NCI-H82 (cell line): ENCODE measurements at regions not wholly inside any gene's neighbourhood (a gene's known extent, or its start where the extent isn't known, plus 50 kb on each side); places are given as distances from the start of the nearest gene placed in this dataset.
"Not testable (repeated sequence)": the region's sequence is repeated elsewhere in the genome, so short reads cannot be mapped to it uniquely, and the experiment has no call there.

Experiments
- DNase-seq: peaks from one replicate; lab custom pipeline; 2025; lab: John Stamatoyannopoulos, UW

DNA sequence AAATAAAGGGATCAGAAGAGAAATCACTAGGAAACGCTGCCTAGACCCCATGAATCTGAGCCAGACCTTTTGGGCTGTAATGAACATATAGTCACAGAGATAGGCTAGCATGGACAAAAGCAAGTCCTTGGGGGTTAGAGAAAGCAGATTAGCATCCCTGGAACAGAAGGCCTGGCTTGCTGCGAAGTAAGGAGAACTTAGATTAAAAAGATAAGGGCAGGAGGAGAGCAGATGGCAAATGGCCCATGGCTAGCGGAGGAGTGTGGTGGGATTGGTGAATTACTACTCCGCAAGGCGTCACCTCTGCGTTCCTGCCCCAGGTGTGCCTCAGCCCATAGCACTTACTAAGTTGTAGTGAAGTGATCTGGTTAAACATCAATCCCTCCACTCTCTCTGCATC is 92.3 kb upstream of the ZNF438 start:
- peak; percentile 95 for DNase-seq

DNA sequence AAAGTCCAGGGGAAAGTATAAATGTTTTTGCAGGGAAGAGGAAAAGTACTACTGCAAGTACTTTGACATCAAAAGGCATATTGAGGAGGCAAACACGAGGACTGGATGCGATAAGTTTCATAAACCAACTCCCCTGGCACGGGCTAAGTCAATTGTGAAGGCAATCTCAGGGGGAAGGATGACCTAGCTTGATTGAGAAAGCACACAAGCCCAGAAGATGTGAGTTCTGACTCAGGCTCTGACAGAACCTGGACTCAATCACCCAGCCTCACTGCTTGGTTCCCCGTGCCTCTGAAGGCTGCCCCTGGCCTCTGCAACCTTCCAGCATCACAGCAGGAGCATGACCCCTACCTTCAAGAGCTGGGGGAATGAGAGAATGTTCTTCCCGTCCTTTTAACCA is 93.2 kb upstream of the ZNF438 start:
- DNase-seq, result no peak

DNA sequence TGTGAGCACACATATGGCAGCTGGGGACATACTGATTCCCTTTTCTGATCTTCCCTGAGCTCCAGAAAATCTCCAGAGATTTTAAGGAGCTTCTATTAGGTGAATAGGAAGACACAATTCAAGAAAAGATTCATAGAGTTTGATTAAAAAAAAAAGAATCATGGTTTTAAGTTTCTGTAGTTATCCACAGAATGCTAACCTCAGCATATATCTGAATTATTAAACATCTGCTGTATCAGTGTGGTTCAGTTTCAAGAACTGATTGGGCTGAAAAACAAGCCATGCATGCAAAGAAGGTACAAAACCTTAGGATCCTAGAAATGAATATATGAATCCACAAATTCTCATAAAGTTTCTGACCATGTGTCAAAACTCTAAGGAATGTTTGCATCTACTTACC is 94.1 kb upstream of the ZNF438 start:
- no peak for DNase-seq

DNA sequence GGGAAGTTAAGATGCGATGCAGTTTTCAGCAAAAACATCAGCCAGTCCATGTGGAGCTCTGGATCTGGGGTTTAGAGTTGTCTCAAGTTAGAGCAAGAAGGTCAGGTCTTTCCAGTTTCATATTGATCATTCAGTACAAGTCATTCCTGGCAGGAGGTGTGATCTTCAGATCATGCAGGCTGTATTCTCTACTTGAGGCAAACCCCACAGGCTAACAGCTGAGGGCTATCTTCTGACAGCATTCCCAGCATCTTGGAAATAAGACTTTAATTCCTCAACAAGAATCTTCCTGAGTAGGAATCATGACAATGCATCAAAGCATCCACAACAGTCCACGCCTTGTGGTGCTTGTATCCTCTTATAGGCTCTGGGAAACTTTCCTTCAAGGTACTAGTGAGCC is 94.9 kb upstream of the ZNF438 start:
- no peak for DNase-seq

DNA sequence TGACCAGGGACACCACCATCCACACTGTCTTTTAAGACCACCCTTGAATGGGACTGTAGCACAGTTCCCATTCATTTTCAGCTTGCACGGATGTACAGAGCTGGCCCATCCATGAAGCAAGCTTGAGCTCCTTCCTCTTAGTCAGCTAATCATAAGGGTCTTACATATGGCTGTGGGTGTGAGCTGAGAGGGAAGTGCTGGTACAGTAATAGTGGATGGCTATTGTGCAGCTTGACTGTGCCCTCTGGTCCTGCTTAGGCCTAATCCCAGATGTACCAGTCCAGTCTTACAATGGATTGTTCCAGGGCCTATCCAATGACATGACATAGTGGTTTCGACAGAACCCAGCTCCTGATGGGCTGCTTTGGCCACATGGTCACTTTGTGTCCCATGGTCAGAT is 96.9 kb upstream of the ZNF438 start:
- DNase-seq, result no peak

DNA sequence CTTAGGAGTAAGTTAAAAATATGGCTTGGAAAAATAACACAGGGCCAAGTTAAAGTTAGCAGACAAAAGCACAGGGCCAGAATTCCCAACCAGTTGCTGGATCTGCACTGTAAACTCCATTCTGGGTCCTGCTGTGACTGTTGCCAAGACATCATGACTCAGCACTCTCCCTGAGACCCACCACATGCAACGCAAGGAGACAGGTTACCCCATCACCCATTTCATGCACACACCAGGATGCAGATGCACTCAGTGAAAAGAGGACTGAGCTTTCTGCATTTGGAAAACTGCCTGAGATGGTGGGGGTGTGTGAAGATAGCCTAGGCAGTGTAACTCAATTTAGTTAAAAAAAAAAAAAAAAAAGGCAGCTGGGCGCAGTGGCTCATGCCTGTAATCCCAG is 97.6 kb upstream of the ZNF438 start:
- peak; percentile 28 for DNase-seq

DNA sequence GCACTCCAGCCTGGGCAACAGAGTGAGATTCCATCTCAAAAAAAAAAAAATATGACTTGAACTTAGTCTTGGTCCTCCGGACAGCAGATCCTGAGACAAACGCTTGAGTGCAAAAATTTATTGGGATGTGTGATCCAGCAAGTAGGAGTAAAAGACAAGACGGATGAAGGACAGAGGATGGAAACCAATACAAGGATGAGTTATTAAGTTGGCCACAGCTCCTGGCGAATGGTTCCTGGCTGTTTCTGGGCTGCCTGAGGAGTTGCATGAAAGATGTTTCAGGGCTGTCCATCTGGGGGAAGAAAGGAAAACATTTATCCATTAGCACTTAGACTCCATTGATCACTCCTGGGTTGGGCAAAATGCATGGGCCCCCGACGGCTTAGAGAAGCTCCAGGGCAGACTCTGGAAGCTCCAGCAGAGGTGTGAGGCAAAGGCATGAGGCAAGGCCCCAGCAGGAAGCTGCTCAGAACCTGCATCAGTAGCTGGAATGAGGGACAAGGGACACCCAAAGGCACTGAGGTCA is 98.3 kb upstream of the ZNF438 start:
- DNase-seq, result no peak

DNA sequence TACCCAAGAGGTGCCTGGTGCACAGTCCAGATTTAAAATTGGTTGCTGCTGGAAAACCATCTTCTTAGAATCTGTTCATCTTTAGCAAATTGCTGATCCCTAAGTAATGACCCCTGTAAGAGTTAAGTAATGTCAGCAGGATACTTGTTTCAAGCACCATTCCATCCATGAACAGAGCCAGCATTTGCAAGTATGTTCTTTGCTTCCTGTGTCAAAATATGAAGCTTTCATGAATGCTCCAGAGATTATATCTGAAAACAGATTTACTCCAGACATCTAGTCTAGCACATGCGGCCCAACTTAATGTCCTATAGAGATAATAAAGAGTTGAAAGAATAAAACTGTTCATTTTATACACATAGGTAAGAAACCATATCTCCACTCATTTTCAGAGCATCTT is 98.7 kb upstream of the ZNF438 start:
- DNase-seq, result no peak

DNA sequence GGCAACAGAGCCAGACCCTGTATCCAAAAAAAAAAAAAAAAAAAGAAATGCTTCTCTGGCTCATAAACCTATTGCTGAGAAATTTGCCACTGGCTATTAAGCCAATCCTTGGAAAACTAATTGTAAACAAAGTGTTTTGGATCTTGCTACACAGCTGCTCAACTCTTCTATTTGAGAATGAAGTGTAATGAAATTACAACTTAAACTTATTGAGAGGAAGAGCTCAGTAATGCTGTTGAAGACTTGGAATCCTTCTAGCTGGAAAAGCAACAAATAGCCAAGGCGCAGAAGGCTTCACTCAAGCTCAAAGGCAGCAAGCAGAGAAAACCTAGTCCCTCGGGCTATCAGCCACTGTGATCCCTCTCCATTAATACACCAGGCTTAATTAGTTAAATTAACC is 99.6 kb upstream of the ZNF438 start:
- DNase-seq, result no peak

DNA sequence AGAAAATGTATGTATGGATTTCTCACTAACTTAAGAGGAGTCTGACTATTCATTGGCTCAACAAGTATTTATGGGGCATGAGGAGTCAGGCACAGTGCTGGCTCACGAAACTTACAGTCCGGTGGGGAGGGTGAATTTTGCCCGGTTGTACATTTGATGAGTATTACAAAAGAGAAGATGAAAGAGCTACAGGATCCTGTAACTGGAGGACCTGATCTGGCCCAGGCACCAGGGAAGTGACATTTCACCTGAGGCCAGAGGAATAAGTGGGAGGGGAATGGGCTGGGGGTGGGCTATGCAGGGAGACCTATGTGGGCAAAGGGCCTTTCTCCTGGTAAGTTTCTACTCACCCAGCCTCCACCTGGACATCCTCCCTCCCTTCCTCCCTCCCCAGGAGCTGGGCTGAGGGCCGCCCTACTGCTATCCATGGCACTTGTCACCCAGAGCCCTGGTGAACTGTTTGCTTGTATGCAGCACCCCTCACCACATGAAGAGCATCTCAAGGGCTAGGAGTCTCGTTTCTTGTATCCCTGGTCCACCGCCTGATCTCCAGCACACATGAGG is 101.1 kb upstream of the ZNF438 start:
- no peak for DNase-seq

DNA sequence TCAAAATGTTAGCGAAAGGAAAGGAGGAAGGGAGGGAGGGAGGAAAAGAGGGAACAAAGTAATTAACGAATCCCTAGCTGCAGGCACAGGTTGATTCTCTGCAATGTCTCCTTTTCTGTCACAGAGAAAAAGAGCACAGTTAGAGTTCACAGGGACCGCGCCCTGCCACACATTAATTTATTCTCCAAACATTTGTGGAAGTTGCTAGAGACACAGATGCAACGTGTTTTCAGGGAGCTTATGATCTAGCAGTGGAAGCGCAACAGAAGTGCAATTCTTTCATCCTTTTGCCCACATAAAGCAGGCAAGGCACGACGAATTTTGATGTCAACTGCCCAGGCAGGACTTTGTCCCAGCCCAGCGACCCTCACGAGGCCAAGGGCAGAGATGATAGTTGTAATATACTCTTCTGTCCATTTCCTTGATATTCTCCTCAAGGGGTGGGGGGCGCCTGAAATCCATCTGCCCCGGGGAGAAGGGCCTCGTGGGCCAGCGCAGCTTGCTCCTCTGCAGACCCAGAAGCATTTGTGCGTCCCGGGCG is 101.7 kb upstream of the ZNF438 start:
- no peak for DNase-seq

DNA sequence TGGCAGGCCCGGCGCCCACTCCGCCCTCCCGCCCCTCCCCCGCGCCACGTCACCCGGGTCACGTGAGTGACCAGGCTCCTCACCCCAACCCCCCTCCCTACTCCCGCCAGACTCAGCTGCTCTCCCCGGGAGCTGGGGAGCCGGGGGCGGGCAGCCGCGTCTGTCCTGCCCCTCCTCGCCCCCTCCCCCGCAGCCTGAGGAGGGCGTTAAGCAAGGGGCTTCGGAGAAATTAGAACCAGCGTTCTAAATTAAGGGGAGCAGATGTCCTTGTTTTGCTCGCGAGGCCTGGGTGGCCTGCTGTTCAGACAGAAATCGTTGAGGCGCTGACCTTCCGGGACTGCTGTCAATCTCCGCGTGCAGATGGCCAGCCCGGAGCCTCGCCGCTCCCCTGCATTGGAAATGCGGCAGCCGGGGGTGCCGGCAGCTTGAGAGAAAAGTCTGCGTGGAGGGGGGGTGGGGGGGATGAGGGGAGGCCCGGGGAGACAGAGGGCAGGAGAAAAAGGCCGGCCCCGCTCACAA is 102.2 kb upstream of the ZNF438 start:
- peak; percentile 98 for DNase-seq

DNA sequence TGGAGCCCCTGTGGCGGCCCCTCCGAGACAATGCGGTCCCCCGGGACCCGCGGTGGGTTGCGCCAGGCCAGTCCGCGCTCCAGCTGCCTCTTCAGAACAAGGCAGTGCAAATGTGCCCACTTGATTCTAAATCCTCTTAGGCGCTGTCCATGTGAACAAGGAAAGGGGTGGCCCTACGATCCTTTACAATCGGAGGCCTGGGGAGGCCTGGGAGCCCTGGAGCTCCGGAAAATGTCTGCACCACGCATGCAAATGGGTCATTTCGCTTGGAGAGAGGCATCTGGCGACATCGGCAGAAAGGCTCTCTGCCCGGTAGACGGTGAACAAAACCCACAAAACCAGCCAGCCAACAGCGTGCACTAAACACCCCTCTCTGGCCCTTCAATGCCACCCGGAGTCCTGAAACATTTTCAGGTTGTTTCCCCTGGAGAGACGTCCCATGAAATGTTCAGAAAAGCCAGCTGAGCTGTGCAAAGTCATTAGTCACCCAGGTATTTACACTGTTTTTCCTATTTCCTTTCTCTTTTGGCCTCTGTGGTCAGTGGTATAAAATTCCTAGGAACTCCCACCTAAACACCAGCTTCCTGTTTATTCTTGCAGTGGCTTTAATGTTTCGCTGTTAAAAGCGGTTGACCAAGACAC is 102.8 kb upstream of the ZNF438 start:
- peak; percentile 98 for DNase-seq

DNA sequence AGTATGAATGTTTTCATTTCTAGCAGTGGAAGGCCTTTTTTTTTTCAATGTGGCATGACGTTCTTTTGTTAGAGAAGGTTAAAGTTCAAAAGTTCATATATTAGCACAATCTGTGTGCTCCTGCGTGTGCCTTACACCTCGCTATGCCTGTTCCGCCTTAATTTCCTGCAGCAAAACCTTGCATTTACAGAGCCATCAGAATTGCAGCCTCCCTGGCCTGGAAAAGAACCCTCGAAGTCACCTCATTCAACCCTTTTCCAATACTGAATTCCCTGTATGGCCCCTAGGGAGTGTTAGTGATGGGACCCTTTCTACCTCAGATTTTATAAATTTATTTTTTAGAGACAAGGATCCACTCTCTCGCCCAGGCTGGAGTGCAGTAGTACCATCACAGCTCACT is 103.5 kb upstream of the ZNF438 start:
- peak; percentile 22 for DNase-seq

DNA sequence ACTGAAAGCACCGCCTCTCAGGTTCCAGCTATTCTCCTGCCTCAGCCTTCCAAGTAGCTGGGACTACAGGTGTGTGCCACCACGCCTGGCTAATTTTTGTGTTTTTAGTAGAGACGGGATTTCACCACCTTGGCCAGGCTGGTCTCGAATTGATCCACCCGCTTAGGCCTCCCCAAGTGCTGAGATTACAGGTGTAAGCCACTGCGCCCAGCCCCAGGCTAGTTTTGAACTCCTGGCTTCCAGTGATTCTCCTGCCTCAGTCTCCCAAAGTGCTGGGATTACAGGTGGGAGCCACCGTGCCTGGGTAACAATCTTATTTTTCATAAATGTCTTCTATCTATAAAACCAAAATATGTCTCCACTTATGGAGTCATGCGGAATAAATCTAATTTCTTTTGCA is 104.1 kb upstream of the ZNF438 start:
- not testable (repeated sequence) for DNase-seq

DNA sequence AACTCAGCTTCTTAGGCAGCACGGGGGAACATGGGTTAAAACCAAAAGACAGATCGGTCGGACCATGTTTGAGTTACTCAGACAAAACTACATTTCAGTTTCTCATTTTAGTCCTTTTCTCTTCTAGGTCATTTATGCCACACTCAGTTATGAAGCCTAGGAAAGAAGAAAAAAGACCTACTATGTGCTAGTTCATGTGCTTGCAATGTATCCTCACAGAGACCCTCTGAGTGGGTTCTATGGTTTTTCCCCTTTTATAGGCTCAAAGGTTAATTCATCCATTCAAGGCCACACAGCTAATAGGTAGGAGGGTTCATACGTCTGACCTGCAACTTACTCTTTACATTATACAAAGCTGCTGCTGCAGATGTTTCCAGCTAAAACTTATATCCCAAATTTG is 104.7 kb upstream of the ZNF438 start:
- DNase-seq, result no peak

DNA sequence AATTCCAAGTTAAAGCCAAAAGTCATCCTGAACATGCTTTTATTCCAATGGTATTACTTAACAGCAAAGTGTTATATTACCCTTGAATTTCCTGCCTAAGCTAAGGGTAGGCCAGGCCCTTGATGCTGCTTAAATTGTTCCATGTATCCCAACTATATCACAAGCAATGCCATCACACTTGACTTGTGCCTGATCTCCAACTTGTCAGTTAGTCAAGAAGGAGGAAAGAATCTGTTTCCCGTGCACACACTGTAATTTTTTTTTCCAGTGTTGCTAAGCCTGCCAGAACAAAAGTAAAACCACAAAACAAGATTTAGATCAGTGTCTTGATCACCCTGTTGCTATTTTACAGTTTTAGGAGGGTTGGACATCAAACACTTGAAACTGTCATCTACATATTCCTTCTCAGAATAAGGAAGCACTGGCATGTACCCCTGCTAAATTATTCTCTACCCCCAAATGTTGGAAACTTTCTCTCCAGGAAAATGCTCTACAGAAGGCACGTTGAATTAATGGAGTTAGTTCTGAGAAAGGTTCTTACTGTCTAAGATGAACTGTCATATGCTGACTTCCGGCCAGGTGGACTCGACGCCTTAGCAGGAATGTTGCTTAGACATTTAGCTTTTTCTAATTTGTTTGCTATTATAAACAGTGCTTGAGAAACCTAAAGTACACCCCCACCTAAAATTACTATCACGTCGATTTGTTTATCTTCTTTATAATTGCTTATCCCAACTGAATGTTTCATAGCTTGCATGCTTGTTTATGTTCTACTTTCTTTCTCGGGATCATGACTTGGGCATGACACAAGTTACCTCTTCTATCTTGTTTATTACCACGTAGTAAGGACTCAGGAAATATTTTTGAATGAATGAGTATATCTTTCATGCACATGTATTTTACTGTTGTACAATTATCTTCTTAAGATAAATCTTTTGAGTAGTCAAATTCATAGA is 105.5 kb upstream of the ZNF438 start:
- DNase-seq, result no peak

DNA sequence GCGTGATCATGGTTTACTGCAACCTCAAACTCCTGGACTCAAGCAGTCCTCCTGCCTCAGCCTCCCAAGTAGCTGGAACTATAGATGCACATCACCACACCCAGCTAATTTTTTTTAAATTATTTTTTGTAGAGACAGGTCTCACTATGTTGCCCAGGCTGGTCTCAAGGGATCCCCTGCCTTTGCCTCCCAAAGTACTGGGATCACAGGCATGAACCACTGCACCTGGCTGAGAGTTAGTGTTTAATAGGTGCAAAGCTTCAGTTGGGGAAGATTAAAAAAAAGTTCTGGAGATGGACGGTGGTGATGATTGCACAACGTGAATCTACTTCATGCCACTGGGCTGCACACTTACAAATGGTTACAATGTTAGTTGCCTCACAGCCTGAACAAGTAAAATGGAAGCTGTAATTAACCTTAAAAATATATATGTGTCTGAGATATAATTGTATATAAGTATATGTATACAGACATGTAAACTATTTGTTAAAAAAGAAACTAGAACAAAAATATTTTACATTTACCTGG is 106.4 kb upstream of the ZNF438 start:
- no peak for DNase-seq

DNA sequence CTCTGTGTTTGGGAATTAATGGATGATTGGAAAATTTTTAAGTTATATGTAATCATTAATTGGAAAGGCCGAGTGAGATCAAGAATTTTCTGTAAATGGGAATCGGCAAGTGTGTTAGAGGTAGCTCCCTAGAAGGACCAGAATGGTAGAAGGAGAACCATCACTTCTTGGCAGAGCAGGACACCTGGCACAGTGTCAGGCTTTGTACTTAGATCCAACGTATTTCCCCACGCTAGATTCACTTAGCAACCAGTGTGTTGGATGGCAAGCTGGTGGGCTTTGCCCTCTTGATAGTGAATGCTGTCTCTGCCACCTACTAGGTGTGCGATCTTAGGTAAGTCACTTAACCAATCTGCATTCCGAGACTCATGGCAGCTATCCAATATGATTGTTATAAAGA is 107.8 kb upstream of the ZNF438 start:
- DNase-seq, result no peak

DNA sequence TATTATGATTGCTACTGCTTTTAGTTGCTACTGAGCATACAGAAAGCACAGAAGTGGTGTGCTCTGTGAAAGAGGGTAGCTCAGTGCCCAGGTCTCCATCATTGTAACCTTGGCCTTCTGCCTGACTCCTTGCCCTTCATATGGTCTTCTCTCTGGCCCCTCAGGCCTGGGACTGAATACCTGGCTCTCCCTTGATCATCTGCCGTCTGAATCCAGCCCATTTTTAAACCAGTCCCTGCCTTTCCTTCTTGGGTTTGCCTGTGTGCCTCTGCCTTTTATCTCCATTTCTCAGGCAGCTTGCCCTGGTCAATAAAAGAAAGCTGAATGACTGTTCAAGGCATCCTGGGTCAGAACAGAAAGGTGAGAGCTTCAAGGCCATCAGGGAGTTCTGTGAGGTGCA is 109.1 kb upstream of the ZNF438 start:
- DNase-seq, result no peak

DNA sequence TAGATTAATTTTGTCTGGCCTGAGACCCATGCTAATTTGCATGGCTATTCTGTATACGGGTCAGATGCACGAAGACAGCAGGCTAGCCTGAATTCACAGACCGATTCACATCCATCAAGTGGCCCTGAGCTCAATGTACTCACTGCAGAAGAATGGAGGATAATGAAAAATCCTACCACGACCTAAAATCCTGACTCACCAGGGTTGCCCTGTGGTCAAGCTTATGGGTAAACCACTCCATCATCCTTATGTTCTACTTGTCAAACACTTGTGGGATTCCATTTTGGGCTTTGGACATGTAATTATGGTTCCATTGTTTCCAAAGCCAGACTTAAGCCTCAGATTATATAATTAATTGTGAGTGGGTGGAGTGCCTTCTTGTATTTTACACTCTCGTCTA is 110.4 kb upstream of the ZNF438 start:
- peak; percentile 78 for DNase-seq

DNA sequence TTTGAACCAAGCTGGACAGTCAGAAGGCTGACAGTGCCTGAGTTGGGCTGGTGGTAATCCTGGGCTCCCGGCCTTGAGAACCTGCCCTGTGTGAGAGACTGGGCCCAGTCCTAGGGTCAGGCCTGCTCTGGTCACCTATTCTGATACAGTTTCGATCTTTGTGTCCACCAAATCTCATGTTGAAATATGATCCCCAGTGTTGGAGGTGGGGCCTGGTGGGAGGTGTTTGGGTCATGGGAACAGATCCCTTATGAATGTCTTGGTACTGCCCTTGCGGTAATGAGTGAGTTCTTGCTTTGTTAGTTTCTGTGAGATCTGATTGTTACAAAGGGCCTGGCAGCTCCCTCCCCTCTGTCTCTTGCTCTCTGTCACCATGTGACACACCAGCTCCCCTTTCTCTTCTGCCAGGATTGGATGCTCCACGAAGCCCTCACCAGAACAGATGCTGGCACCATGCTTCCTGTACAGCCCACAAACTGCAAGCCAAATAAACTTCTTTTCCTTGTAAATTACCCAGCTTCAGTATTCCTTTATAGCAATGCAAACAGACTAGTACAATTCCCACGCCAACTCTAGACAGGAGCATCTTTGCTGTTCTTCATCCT is 111.8 kb upstream of the ZNF438 start:
- DNase-seq, result no peak
